ENCODE measurements at regions not wholly inside any gene's neighbourhood (a gene's known extent, or its start where the extent isn't known, plus 50 kb on each side); places are given as distances from the start of the nearest gene placed in this dataset.

DNA sequence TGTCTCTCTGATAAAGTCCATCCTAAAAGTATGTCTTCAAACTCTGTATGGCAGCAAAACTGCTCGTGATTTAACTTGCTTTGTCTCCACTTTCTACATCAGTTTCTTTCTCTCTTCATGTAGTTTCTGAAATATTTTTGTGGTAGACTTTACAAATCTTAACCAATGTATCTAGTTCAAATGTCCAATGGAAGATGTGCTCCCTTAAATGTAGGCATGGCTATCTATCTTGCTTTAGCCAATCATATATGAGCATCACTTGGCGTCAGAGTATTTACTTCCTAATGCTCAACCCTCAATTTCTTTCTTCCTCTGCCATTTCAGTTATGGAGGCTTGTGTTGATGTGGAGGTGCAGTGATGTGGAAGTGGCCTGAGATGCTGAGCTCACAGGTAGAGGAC, 206.1 kb upstream of the ZNF608 start:
- DNase-seq (ENCODE audit: low read depth, low spot score), result no peak
- TF ChIP-seq, protein P1, sequence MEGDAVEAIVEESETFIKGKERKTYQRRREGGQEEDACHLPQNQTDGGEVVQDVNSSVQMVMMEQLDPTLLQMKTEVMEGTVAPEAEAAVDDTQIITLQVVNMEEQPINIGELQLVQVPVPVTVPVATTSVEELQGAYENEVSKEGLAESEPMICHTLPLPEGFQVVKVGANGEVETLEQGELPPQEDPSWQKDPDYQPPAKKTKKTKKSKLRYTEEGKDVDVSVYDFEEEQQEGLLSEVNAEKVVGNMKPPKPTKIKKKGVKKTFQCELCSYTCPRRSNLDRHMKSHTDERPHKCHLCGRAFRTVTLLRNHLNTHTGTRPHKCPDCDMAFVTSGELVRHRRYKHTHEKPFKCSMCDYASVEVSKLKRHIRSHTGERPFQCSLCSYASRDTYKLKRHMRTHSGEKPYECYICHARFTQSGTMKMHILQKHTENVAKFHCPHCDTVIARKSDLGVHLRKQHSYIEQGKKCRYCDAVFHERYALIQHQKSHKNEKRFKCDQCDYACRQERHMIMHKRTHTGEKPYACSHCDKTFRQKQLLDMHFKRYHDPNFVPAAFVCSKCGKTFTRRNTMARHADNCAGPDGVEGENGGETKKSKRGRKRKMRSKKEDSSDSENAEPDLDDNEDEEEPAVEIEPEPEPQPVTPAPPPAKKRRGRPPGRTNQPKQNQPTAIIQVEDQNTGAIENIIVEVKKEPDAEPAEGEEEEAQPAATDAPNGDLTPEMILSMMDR (IDR thresholded peaks at IDR 0.05; ENCODE audit: insufficient read depth, low read length, missing control alignments), result no peak
- CTCF ChIA-PET, result no interaction called here
- POLR2A ChIA-PET, result no interaction called here
- no peak overlapping the region for H3K4me3 ChIP-seq (ENCODE audit: low read depth, low read length)

DNA sequence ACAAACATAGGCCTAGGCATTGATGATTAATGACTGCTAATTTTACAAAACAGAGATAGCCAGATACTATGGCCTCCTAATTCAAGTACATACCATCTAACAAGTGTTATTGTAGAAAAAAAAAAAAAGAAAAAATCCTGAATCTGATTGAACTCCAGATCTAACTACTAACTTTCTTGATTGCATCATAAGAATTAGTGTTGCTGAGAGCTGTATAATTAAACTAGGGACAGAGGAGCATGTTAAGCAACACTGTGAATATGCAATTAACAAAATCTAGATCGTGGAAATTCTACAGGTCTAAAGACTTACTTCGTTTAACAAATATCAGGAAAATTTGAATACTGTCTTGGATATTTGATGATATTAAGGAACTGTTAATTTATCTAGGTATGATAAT, 208.3 kb upstream of the ZNF608 start:
- POLR2A ChIA-PET, result no interaction called here
- TF ChIP-seq, protein P1 (IDR thresholded peaks at IDR 0.05; ENCODE audit: insufficient read depth, low read length, missing control alignments), result no peak
- DNase-seq (ENCODE audit: low read depth, low spot score), result no peak
- no peak overlapping the region for H3K4me3 ChIP-seq (ENCODE audit: low read depth, low read length)
- CTCF ChIA-PET, result no interaction called here

- CTCF ChIA-PET, result no interaction called here
- H3K4me3 ChIP-seq (ENCODE audit: low read depth, low read length), result no peak overlapping the region
- TF ChIP-seq, protein P1 (IDR thresholded peaks at IDR 0.05; ENCODE audit: insufficient read depth, low read length, missing control alignments), result no peak
- POLR2A ChIA-PET, result no interaction called here
- no peak for DNase-seq (ENCODE audit: low read depth, low spot score)
These were observed 210.1 kb upstream of the ZNF608 start for GRCh38 chr5:124956471-124957029.

GRCh38 chr5:124957063-124957462, 210.6 kb upstream of the ZNF608 start:
- no peak for DNase-seq (ENCODE audit: low read depth, low spot score)
- TF ChIP-seq, protein P1 (IDR thresholded peaks at IDR 0.05; ENCODE audit: insufficient read depth, low read length, missing control alignments), result no peak
- H3K4me3 ChIP-seq (ENCODE audit: low read depth, low read length), result no peak overlapping the region
- ChIA-PET CTCF (no interaction called here), POLR2A (no interaction called here)

DNA sequence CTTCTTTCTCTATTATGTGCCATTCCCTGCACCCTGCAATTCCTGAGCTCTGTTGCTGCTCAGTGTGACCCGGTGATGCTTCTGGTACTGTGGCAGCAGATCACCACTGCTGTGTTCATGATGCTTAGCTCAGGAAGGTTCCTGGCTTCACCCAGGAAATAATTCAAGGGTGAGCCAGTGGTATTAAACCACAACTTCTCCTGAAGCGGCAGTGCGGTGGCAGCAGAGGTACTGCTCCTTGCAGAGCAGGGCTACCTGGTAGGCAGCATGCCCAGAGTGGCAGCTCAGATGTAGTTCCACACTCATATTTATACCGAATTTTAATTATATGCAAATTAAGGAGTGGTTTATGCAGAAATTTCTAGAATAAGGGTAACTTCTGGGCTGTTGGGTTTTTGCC, 213.8 kb upstream of the ZNF608 start:
- TF ChIP-seq, protein P1 (IDR thresholded peaks at IDR 0.05; ENCODE audit: insufficient read depth, low read length, missing control alignments), result no peak
- H3K4me3 ChIP-seq (ENCODE audit: low read depth, low read length), result no peak overlapping the region
- POLR2A ChIA-PET, result no interaction called here
- CTCF ChIA-PET, result interaction anchor here (1.1 kb wide), 1 partner anchor 12 kb away, joined by 3 read pairs; no protein-coding TSS in a partner anchor
- DNase-seq (ENCODE audit: low read depth, low spot score), result no peak

DNA sequence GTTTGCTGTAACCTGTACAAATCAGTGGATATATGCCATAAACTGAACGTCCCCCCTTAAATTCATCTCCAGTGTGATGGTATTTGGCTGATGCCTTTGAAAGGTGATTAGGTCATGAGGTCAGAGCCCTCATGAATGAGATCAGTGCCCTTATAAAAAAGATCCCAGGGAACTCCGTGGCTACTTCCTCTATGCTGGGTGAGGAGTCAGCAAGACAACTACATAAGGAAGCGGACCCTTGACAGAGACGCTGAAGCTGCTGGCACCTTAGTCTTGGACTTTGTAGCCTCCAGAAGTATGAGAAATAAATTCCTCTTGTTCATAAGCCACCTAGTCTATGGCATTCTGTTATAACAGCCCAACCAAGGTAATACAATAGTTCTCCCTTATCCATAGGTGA, 215.1 kb upstream of the ZNF608 start:
- CTCF ChIA-PET, result no interaction called here
- TF ChIP-seq, protein P1 (IDR thresholded peaks at IDR 0.05; ENCODE audit: insufficient read depth, low read length, missing control alignments), result no peak
- POLR2A ChIA-PET, result no interaction called here
- H3K4me3 ChIP-seq (ENCODE audit: low read depth, low read length), result no peak overlapping the region
- DNase-seq (ENCODE audit: low read depth, low spot score), result no peak
